K562 (cell line): ENCODE measurements at regions not wholly inside any gene's neighbourhood (a gene's known extent, or its start where the extent isn't known, plus 50 kb on each side); places are given as distances from the start of the nearest gene placed in this dataset.

Experiments
- ZNF274 ChIP-seq: IDR thresholded peaks from 2 replicates; pipeline ENCODE4 v1.6.1; 2011; ENCODE audit warnings: low read depth, mild to moderate bottlenecking, low read length, moderate library complexity, borderline replicate concordance
- TF ChIP-seq, protein P1 (sequence below): fragments of 450-650 bp; IDR thresholded peaks from 2 replicates; pipeline ENCODE4 v1.6.1; 2016; ENCODE audit warnings: mild to moderate bottlenecking, moderate library complexity

DNA sequence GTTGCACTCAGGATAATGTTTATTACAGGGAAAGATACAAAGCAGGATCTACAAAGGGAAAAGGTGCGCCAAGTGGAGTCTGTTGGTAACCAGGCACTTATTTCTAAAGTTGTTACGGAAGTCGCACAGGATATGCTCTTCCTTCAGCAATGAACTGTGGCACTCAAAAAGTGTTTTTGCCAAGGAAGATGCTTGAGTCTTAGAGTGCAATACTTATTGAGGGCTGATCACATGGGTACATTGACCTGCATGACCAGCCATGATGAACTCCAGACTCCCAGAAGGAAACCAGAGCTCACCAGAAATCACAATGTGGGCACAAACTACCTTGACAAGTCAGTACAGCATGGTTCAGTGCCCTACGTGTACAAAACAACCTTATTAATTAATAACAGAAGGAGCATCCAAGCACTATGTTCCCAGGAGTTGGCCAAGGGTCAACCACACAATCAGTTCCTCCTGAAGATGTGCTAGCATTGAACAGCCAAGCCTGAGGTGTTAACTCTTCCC is 270.7 kb upstream of the TFAP2D start (continued):
- TF ChIP-seq, protein P1, sequence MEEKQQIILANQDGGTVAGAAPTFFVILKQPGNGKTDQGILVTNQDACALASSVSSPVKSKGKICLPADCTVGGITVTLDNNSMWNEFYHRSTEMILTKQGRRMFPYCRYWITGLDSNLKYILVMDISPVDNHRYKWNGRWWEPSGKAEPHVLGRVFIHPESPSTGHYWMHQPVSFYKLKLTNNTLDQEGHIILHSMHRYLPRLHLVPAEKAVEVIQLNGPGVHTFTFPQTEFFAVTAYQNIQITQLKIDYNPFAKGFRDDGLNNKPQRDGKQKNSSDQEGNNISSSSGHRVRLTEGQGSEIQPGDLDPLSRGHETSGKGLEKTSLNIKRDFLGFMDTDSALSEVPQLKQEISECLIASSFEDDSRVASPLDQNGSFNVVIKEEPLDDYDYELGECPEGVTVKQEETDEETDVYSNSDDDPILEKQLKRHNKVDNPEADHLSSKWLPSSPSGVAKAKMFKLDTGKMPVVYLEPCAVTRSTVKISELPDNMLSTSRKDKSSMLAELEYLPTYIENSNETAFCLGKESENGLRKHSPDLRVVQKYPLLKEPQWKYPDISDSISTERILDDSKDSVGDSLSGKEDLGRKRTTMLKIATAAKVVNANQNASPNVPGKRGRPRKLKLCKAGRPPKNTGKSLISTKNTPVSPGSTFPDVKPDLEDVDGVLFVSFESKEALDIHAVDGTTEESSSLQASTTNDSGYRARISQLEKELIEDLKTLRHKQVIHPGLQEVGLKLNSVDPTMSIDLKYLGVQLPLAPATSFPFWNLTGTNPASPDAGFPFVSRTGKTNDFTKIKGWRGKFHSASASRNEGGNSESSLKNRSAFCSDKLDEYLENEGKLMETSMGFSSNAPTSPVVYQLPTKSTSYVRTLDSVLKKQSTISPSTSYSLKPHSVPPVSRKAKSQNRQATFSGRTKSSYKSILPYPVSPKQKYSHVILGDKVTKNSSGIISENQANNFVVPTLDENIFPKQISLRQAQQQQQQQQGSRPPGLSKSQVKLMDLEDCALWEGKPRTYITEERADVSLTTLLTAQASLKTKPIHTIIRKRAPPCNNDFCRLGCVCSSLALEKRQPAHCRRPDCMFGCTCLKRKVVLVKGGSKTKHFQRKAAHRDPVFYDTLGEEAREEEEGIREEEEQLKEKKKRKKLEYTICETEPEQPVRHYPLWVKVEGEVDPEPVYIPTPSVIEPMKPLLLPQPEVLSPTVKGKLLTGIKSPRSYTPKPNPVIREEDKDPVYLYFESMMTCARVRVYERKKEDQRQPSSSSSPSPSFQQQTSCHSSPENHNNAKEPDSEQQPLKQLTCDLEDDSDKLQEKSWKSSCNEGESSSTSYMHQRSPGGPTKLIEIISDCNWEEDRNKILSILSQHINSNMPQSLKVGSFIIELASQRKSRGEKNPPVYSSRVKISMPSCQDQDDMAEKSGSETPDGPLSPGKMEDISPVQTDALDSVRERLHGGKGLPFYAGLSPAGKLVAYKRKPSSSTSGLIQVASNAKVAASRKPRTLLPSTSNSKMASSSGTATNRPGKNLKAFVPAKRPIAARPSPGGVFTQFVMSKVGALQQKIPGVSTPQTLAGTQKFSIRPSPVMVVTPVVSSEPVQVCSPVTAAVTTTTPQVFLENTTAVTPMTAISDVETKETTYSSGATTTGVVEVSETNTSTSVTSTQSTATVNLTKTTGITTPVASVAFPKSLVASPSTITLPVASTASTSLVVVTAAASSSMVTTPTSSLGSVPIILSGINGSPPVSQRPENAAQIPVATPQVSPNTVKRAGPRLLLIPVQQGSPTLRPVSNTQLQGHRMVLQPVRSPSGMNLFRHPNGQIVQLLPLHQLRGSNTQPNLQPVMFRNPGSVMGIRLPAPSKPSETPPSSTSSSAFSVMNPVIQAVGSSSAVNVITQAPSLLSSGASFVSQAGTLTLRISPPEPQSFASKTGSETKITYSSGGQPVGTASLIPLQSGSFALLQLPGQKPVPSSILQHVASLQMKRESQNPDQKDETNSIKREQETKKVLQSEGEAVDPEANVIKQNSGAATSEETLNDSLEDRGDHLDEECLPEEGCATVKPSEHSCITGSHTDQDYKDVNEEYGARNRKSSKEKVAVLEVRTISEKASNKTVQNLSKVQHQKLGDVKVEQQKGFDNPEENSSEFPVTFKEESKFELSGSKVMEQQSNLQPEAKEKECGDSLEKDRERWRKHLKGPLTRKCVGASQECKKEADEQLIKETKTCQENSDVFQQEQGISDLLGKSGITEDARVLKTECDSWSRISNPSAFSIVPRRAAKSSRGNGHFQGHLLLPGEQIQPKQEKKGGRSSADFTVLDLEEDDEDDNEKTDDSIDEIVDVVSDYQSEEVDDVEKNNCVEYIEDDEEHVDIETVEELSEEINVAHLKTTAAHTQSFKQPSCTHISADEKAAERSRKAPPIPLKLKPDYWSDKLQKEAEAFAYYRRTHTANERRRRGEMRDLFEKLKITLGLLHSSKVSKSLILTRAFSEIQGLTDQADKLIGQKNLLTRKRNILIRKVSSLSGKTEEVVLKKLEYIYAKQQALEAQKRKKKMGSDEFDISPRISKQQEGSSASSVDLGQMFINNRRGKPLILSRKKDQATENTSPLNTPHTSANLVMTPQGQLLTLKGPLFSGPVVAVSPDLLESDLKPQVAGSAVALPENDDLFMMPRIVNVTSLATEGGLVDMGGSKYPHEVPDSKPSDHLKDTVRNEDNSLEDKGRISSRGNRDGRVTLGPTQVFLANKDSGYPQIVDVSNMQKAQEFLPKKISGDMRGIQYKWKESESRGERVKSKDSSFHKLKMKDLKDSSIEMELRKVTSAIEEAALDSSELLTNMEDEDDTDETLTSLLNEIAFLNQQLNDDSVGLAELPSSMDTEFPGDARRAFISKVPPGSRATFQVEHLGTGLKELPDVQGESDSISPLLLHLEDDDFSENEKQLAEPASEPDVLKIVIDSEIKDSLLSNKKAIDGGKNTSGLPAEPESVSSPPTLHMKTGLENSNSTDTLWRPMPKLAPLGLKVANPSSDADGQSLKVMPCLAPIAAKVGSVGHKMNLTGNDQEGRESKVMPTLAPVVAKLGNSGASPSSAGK = no peak
- no peak for TF ChIP-seq ZNF274
